ENCODE measurements at regions not wholly inside any gene's neighbourhood (a gene's known extent, or its start where the extent isn't known, plus 50 kb on each side); places are given as distances from the start of the nearest gene placed in this dataset.
"Not testable (repeated sequence)": the region's sequence is repeated elsewhere in the genome, so short reads cannot be mapped to it uniquely, and the experiment has no call there.

- not testable (repeated sequence) for TF ChIP-seq CTBP1 (IDR thresholded peaks at IDR 0.05; ENCODE audit: borderline replicate concordance); BHLHE40 (IDR thresholded peaks at IDR 0.05; ENCODE audit: borderline replicate concordance); SP1 (IDR thresholded peaks at IDR 0.05); SUZ12 (IDR thresholded peaks at IDR 0.05); TARDBP (IDR thresholded peaks at IDR 0.05); NFRKB (IDR thresholded peaks at IDR 0.05); PKNOX1 (IDR thresholded peaks at IDR 0.05)
Measured at GRCh38 chr2:184407041-184407630, 191.2 kb upstream of the ZNF804A start.
